Natural killer cell (primary cell): ENCODE measurements at regions not wholly inside any gene's neighbourhood (a gene's known extent, or its start where the extent isn't known, plus 50 kb on each side); places are given as distances from the start of the nearest gene placed in this dataset.

Experiments used
- ATAC-seq, 3 donors: fragments of 150-1000 bp in 2 of 3; fragments of 200-7000 bp in 1 of 3; cut with Tn5 transposase; 1 replicate in 1 of 3; 2 replicates in 2 of 3; pipeline ENCODE4 v1.10.0; 2021; ENCODE audit warnings: mild to moderate bottlenecking in 2 of 3, moderate library complexity in 2 of 3
- DNase-seq, 2 donors: peaks; one replicate each; pipeline versions ENCODE4 v3.0.0 to v3.0.0-alpha.2; 2013 to 2021; ENCODE audit warnings: mixed read lengths in 1 of 2
- H3K27ac ChIP-seq: one replicate; pipeline ENCODE4 v1.5.1; 2013; ENCODE audit warnings: mild to moderate bottlenecking, low read length
- H3K27me3 ChIP-seq: one replicate; pipeline ENCODE4 v1.6.1; 2013; ENCODE audit warnings: low read length; ENCODE audit not compliant: control insufficient read depth, insufficient read depth
- H3K36me3 ChIP-seq: one replicate; pipeline ENCODE4 v1.6.1; 2013; ENCODE audit warnings: low read length; ENCODE audit not compliant: control insufficient read depth, insufficient read depth
- H3K4me1 ChIP-seq: one replicate; pipeline ENCODE4 v1.6.1; 2013; ENCODE audit warnings: low read length; ENCODE audit not compliant: control insufficient read depth, insufficient read depth
- H3K4me3 ChIP-seq: one replicate; pipeline ENCODE4 v1.5.1; 2013; ENCODE audit warnings: low read length
- H3K9me3 ChIP-seq: one replicate; pipeline ENCODE4 v1.6.1; 2013; ENCODE audit warnings: low read length; ENCODE audit not compliant: control insufficient read depth, insufficient read depth
- H3K27ac Mint-ChIP-seq, 2 donors: one replicate each; pipeline ENCODE4 v1.8.0; 2022; ENCODE audit warnings: mild to moderate bottlenecking in 2 of 2, mixed read lengths in 2 of 2, moderate library complexity in 1 of 2
- H3K27me3 Mint-ChIP-seq, 2 donors: one replicate each; pipeline ENCODE4 v1.8.0; 2022; ENCODE audit warnings: low read depth in 2 of 2, mixed read lengths in 2 of 2
- H3K36me3 Mint-ChIP-seq: one replicate; pipeline ENCODE4 v1.8.0; 2022; ENCODE audit warnings: mixed read lengths
- H3K4me1 Mint-ChIP-seq, 2 donors: one replicate each; pipeline ENCODE4 v1.8.0; 2022; ENCODE audit warnings: mixed read lengths in 2 of 2
- H3K4me3 Mint-ChIP-seq: one replicate; pipeline ENCODE4 v1.8.0; 2022; ENCODE audit warnings: mild to moderate bottlenecking, moderate library complexity, mixed read lengths
- H3K9me3 Mint-ChIP-seq, 2 donors: one replicate each; pipeline ENCODE4 v1.8.0; 2022; ENCODE audit warnings: mixed read lengths in 2 of 2
- WGBS: methylation state at CpG from one replicate; pipeline ENCODE4 v1.1.7; 2013; ENCODE audit warnings: missing lambda C conversion rate; ENCODE audit not compliant: insufficient coverage; 5-methylcytosine and 5-hydroxymethylcytosine counted together
- intact Hi-C: fragments of 100-400 bp; cut with micrococcal nuclease; formaldehyde crosslinking; loops from one replicate; pipeline ENCODE4 v1.14.2; 2022
- TF ChIP-seq, protein P1 (sequence below): fragments of 200-600 bp; IDR thresholded peaks from one replicate; pipeline ENCODE4 v1.8.0; 2022; ENCODE audit warnings: antibody characterized with exemption

DNA sequence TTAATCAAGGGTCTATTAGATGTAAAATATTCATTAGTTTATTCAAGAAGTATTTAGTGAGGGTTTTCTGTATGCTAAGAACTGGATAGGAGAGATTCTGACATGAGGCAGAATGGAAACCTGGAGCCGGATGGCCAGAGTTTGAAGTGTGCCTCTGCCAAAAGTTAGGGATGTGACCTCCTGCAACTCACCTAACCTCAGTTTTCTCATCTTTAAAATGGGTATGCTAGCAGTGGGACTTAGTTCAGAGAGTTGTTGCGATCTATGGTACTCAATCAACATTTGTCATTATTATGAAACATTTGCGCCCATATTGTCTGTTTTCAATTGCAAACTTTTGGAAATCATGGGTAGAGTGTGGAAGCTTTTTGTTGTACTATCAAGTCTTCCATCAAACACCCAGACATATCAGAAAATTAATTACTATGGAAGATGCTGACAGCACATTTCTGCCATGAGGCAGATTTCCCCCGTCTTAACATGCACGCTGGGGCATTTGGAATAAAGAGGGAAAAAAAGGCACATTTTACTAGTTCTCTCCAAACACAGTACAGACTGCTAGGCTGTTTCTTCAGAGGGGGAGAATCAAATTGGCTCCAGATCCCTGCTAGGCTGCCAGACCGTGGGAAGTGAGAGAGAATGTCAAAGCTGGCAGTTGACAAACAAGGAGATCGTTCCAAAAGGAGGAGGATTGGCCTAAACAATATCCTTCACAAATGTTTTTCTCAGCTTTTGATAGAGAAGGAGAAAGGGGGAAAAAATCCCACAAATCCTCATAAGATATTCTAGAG, 205.3 kb upstream of the TSHZ2 start:
- Histone ChIP-seq H3K4me3 (no peak overlapping the region), H3K36me3 (no peaks in the 10 kb centered on the region), H3K27ac (no peak overlapping the region), H3K27me3 (no peaks in the 10 kb centered on the region), H3K4me1 (no peaks in the 10 kb centered on the region), H3K9me3 (no peaks in the 10 kb centered on the region)
- Mint-ChIP-seq H3K4me1 (no peaks in the 10 kb centered on the region), H3K36me3 (no peaks in the 10 kb centered on the region), H3K9me3 (peaks cover 0 to 2% of the 10 kb centered on the region in 2 donors), H3K27me3 (peaks cover 0 to 5% of the 10 kb centered on the region in 2 donors), H3K4me3 (no peak overlapping the region), H3K27ac (no peak overlapping the region)
- WGBS: 94% methylated on average over 2 of the region's 7 CpGs
- intact Hi-C loops: no loop called here
- TF ChIP-seq, protein P1, sequence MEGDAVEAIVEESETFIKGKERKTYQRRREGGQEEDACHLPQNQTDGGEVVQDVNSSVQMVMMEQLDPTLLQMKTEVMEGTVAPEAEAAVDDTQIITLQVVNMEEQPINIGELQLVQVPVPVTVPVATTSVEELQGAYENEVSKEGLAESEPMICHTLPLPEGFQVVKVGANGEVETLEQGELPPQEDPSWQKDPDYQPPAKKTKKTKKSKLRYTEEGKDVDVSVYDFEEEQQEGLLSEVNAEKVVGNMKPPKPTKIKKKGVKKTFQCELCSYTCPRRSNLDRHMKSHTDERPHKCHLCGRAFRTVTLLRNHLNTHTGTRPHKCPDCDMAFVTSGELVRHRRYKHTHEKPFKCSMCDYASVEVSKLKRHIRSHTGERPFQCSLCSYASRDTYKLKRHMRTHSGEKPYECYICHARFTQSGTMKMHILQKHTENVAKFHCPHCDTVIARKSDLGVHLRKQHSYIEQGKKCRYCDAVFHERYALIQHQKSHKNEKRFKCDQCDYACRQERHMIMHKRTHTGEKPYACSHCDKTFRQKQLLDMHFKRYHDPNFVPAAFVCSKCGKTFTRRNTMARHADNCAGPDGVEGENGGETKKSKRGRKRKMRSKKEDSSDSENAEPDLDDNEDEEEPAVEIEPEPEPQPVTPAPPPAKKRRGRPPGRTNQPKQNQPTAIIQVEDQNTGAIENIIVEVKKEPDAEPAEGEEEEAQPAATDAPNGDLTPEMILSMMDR: no peak
- no peak for DNase-seq
- ATAC-seq: no peak

DNA sequence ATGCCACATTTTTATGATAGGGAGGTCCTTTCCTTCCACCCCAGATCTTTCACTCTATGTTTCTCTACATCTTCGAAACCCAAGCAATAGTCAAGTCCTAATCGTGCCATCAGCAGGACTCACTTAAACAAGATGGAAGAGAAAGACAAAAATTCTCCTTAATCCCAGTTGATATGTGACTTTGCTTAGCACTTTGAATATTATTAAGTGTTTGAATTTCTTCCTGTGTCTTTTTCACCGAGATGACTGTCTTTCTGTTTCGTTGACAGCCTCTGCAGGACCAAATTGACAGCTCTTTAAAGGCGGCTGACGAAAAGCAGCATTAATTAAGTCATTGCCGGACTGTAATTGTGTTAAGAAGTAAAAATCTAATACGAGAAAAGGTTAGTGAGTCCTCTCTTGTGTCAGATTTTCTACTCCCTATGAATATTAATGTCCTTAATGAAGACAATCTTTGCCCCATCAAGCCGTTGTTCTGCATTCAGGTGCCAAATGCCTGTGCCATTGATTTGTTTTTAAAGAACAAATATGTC, 208.8 kb upstream of the TSHZ2 start:
- Mint-ChIP-seq H3K27ac (no peak overlapping the region), H3K4me3 (no peak overlapping the region), H3K9me3 (peaks cover 0 to 2% of the 10 kb centered on the region in 2 donors), H3K27me3 (peaks cover 0 to 5% of the 10 kb centered on the region in 2 donors), H3K36me3 (no peaks in the 10 kb centered on the region), H3K4me1 (no peaks in the 10 kb centered on the region)
- WGBS: 76% methylated on average over 7 of the region's 9 CpGs
- Histone ChIP-seq H3K27me3 (no peaks in the 10 kb centered on the region), H3K36me3 (no peaks in the 10 kb centered on the region), H3K9me3 (no peaks in the 10 kb centered on the region), H3K4me1 (no peaks in the 10 kb centered on the region), H3K27ac (no peak overlapping the region), H3K4me3 (no peak overlapping the region)
- DNase-seq (no peak), ATAC-seq (no peak)
- intact Hi-C loops: no loop called here
- TF ChIP-seq, protein P1: no peak

DNA sequence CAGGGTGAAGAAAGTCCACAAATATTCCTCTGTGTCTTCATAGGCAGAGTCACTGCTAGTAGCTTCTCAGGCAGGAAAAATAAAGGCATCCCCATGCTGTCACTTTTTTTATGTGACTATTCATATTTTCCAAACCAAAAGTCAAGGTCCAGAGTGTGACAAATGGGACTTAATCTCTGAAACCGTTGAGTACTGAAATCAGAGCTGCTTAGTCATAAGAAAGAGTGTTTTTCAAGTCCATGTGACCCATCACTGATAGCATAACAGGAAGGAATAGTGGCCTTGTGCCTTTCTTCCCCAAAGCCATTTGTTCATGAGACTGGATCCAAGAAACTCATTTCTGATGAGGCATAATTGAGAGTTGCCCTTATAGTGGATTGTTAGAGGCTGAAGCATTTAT, 210.3 kb upstream of the TSHZ2 start:
- no peak overlapping the region for H3K4me3 Mint-ChIP-seq
- 26% methylated on average over 1 of the region's 1 CpG for WGBS
- H3K9me3 ChIP-seq: no peaks in the 10 kb centered on the region

More for the DNA sequence above, 210.3 kb upstream of the TSHZ2 start:
- intact Hi-C loops: no loop called here
- peaks cover 0 to 2% of the 10 kb centered on the region in 2 donors for H3K9me3 Mint-ChIP-seq
- H3K36me3 ChIP-seq: no peaks in the 10 kb centered on the region
- no peak overlapping the region for H3K27ac ChIP-seq
- H3K27me3 ChIP-seq: no peaks in the 10 kb centered on the region
- TF ChIP-seq, protein P1: no peak
- ATAC-seq: no peak
- DNase-seq: no peak
- H3K36me3 Mint-ChIP-seq: no peaks in the 10 kb centered on the region
- H3K4me1 ChIP-seq: no peaks in the 10 kb centered on the region
- H3K27ac Mint-ChIP-seq: no peak overlapping the region
- H3K27me3 Mint-ChIP-seq: peaks cover 0 to 2% of the 10 kb centered on the region in 2 donors
- H3K4me1 Mint-ChIP-seq: no peaks in the 10 kb centered on the region
- H3K4me3 ChIP-seq: no peak overlapping the region
